ENCODE measurements at regions not wholly inside any gene's neighbourhood (a gene's known extent, or its start where the extent isn't known, plus 50 kb on each side); places are given as distances from the start of the nearest gene placed in this dataset.

DNA sequence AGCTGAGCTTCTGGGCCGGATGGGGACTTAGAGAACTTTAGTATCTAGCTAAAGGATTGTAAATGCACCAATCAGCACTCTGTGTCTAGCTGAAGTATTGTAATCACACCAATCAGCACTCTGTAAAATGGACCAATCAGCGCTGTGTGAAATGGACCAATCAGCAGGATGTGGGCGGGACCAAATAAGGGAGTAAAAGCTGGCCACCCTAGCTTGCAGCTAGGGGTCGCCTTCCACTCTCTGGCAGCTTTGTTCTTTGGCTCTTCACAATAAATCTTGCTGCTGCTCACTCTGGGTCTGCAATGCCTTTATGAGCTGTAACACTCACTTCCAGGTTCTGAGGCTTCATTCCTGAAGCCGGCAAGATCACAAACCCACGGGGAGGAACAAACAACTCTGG, 354.0 kb downstream of the PRR16 start:
- TF ChIP-seq POLR2AphosphoS5 (IDR thresholded peaks at IDR 0.05), result no peak
- TF ChIP-seq, protein P1, sequence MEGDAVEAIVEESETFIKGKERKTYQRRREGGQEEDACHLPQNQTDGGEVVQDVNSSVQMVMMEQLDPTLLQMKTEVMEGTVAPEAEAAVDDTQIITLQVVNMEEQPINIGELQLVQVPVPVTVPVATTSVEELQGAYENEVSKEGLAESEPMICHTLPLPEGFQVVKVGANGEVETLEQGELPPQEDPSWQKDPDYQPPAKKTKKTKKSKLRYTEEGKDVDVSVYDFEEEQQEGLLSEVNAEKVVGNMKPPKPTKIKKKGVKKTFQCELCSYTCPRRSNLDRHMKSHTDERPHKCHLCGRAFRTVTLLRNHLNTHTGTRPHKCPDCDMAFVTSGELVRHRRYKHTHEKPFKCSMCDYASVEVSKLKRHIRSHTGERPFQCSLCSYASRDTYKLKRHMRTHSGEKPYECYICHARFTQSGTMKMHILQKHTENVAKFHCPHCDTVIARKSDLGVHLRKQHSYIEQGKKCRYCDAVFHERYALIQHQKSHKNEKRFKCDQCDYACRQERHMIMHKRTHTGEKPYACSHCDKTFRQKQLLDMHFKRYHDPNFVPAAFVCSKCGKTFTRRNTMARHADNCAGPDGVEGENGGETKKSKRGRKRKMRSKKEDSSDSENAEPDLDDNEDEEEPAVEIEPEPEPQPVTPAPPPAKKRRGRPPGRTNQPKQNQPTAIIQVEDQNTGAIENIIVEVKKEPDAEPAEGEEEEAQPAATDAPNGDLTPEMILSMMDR (IDR thresholded peaks at IDR 0.05), result no peak
- TF ChIP-seq POLR2A (IDR thresholded peaks at IDR 0.05), result no peak
- TF ChIP-seq EP300 (IDR thresholded peaks at IDR 0.05; ENCODE audit: low read depth), result no peak

All from transverse colon (tissue), 4 donors.